ENCODE measurements at regions not wholly inside any gene's neighbourhood (a gene's known extent, or its start where the extent isn't known, plus 50 kb on each side); places are given as distances from the start of the nearest gene placed in this dataset.

DNA sequence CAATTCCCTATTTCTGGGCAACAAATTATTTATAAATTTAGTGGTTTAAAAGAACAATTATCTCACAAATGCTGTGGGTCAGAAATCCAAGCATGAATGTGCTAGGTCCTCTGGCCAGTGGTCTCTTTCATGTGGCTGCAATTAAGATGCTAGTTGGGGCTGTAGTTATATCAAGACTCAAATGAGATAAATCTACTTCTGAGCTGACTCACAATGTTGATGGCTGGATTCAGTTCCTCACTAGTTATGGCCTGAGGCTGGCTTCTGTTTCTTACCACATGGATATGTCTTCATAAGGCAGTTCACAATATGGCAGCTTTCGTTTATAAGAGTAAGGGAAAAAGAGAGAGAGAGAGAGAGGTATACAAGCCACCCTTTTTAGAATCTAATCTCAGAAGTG lies 717.0 kb downstream of the PRELID2 start:
- no peak for TF ChIP-seq SNRNP70 (optimal IDR thresholded peaks at IDR 0.05; ENCODE audit: low read depth, low read length)
- TF ChIP-seq EGR1 (conservative IDR thresholded peaks at IDR 0.05): no peak
- no peak for TF ChIP-seq POLR2AphosphoS5 (IDR thresholded peaks at IDR 0.05; ENCODE audit: control insufficient read depth, insufficient read depth, low read depth, low read length)
- no peak for TF ChIP-seq DPF2 (IDR thresholded peaks at IDR 0.05)
- TF ChIP-seq, protein P1, sequence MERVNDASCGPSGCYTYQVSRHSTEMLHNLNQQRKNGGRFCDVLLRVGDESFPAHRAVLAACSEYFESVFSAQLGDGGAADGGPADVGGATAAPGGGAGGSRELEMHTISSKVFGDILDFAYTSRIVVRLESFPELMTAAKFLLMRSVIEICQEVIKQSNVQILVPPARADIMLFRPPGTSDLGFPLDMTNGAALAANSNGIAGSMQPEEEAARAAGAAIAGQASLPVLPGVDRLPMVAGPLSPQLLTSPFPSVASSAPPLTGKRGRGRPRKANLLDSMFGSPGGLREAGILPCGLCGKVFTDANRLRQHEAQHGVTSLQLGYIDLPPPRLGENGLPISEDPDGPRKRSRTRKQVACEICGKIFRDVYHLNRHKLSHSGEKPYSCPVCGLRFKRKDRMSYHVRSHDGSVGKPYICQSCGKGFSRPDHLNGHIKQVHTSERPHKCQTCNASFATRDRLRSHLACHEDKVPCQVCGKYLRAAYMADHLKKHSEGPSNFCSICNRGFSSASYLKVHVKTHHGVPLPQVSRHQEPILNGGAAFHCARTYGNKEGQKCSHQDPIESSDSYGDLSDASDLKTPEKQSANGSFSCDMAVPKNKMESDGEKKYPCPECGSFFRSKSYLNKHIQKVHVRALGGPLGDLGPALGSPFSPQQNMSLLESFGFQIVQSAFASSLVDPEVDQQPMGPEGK (CRISPR knock-in tag; IDR thresholded peaks at IDR 0.05; ENCODE audit: borderline replicate concordance): no peak
- TF ChIP-seq TFAM (CRISPR knock-in tag; conservative IDR thresholded peaks at IDR 0.05): no peak
- no peak for TF ChIP-seq NKRF (IDR thresholded peaks at IDR 0.05; ENCODE audit: borderline replicate concordance)

All from K562 (cell line).